Esophagus squamous epithelium (tissue), 5 donors: ENCODE measurements at regions not wholly inside any gene's neighbourhood (a gene's known extent, or its start where the extent isn't known, plus 50 kb on each side); places are given as distances from the start of the nearest gene placed in this dataset.
"Not testable (repeated sequence)": the region's sequence is repeated elsewhere in the genome, so short reads cannot be mapped to it uniquely, and the experiment has no call there.

Experiments
- DNase-seq: peaks from one replicate; lab custom pipeline; 2025; lab: John Stamatoyannopoulos, UW
- H3K27ac ChIP-seq, 4 donors: fragments of 200-600 bp; sonication (generic); one replicate each; pipeline ENCODE4 v1.5.1; 2016 to 2019; ENCODE audit warnings: mild to moderate bottlenecking in 1 of 4
- H3K27me3 ChIP-seq, 4 donors: fragments of 200-600 bp; sonication (generic); 1 replicate in 3 of 4; 2 replicates in 1 of 4; pipeline versions ENCODE4 v1.5.1 to v1.6.0; 2017 to 2021; ENCODE audit warnings: antibody characterized with exemption in 1 of 4
- H3K36me3 ChIP-seq, 3 donors: fragments of 200-600 bp; sonication (generic); one replicate each; pipeline ENCODE4 v1.5.1; 2016 to 2019
- H3K4me1 ChIP-seq, 3 donors: fragments of 200-600 bp; sonication (generic); one replicate each; pipeline ENCODE4 v1.5.1; 2017 to 2019
- H3K4me3 ChIP-seq, 4 donors: fragments of 200-600 bp; sonication (generic); 1 replicate in 3 of 4; 2 replicates in 1 of 4; pipeline ENCODE4 v1.5.1; 2016 to 2019; ENCODE audit warnings: mild to moderate bottlenecking in 2 of 4, moderate library complexity in 1 of 4
- H3K9me3 ChIP-seq, 3 donors: fragments of 200-600 bp; sonication (generic); one replicate each; pipeline ENCODE4 v1.5.1; 2016 to 2019
- CTCF ChIP-seq, 6 experiments: fragments of 450-650 bp in 4 of 6; fragments of 200-600 bp in 2 of 6; sonication (generic) in 2 of 6; IDR thresholded peaks; one replicate each; pipeline ENCODE4 v1.5.1; 2016 to 2019; ENCODE audit warnings: antibody characterized with exemption in 6 of 6, mild to moderate bottlenecking in 4 of 6, moderate library complexity in 4 of 6
- POLR2A ChIP-seq, 4 donors: fragments of 450-650 bp; IDR thresholded peaks; one replicate each; pipeline ENCODE4 v1.6.1; 2017; ENCODE audit warnings: antibody characterized with exemption in 4 of 4, mild to moderate bottlenecking in 4 of 4, moderate library complexity in 3 of 4
- WGBS, 2 donors: methylation state at CpG; one replicate each; pipeline ENCODE4 v1.1.5; 2018; 5-methylcytosine and 5-hydroxymethylcytosine counted together
- intact Hi-C: fragments of 100-400 bp; cut with DNase I; formaldehyde crosslinking; loops from one replicate; pipeline ENCODE4 v1.15.0; 2022
- donor health status: DM: yes; HTN: yes; CAD: no.

GRCh38 chr5:82421119-82421518 is 143.0 kb upstream of the RPS23 start:
- WGBS, 2 donors, result 46 to 68% methylated on average over 3 of the region's 3 CpGs
- Histone ChIP-seq H3K27ac (no peak overlapping the region), H3K27me3 (peaks cover 0 to 9% (median 0%) of the 10 kb centered on the region in 4 donors), H3K4me3 (no peak overlapping the region), H3K4me1 (peaks cover 0 to 7% (median 2%) of the 10 kb centered on the region in 3 donors), H3K9me3 (no peaks in the 10 kb centered on the region), H3K36me3 (no peaks in the 10 kb centered on the region)
- intact Hi-C loops, result no loop called here
- no peak for DNase-seq
- TF ChIP-seq POLR2A (IDR thresholded peaks at IDR 0.05), result no peak
- no peak for TF ChIP-seq CTCF (IDR thresholded peaks at IDR 0.05)

- intact Hi-C loops, H3K9me3 ChIP-seq, DNase-seq, H3K27me3 ChIP-seq, H3K4me3 ChIP-seq, H3K27ac ChIP-seq, H3K36me3 ChIP-seq, H3K4me1 ChIP-seq: not testable (repeated sequence)
- 74 to 85% methylated on average over 4 of the region's 4 CpGs for WGBS, 2 donors
Measured at GRCh38 chr5:82420524-82420923, 142.4 kb upstream of the RPS23 start.

DNA sequence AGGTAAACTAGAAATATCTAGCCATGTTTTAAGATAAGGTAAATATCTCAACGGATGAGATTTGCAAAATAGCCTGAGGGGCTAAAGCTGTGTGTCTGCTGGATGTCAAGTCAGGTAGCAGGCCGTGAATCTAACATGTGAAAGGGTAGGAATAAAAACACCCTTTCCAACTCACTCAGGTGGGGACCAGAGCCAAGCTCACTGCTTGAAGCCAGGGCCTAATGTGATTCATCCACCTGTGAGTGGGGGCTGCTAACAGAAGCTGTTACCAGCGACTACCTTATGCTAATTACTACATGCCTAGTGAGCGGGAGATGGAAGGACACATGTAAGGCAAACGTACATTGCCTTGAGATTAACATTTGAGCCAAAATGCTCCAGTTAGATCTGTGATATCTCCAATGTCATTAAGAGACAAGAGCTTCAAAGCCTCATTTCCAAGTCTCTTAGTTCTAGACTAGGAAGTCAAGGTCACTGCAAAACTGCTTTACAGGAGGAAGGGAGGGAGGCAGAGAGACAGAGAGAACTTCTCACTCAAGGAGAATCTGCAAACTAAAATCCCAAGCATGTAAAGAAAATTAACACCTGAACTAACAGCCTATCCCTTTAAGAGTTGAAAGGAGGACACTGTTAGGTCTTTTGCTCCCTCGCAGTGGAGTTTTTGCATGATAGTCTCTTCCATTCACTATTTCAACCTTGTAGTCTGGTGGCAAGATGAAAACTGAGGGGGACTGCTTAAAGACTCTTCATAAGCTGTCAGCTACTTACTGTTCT is 141.6 kb upstream of the RPS23 start:
- intact Hi-C loops, result no loop called here
- 45 to 51% methylated on average over 6 of the region's 6 CpGs for WGBS, 2 donors
- Histone ChIP-seq H3K27ac (no peak overlapping the region), H3K4me1 (peaks cover 0 to 2% (median 0%) of the 10 kb centered on the region in 3 donors), H3K9me3 (no peaks in the 10 kb centered on the region), H3K4me3 (no peak overlapping the region), H3K36me3 (no peaks in the 10 kb centered on the region), H3K27me3 (peaks cover 0 to 9% (median 0%) of the 10 kb centered on the region in 4 donors)
- TF ChIP-seq POLR2A (IDR thresholded peaks at IDR 0.05) (no peak), CTCF (IDR thresholded peaks at IDR 0.05) (no peak)
- no peak for DNase-seq

GRCh38 chr5:82418608-82418950 is 140.4 kb upstream of the RPS23 start:
- H3K27me3 ChIP-seq, result peaks cover 0 to 5% (median 0%) of the 10 kb centered on the region in 4 donors
- H3K27ac ChIP-seq, result no peak overlapping the region
- intact Hi-C loops, result no loop called here
- H3K9me3 ChIP-seq, result no peaks in the 10 kb centered on the region
- no peak overlapping the region for H3K4me3 ChIP-seq
- DNase-seq, result no peak
- H3K4me1 ChIP-seq, result peaks cover 0 to 2% (median 0%) of the 10 kb centered on the region in 3 donors
- TF ChIP-seq POLR2A (IDR thresholded peaks at IDR 0.05), result no peak
- TF ChIP-seq CTCF (IDR thresholded peaks at IDR 0.05), result no peak
- H3K36me3 ChIP-seq, result no peaks in the 10 kb centered on the region
- WGBS, 2 donors, result 40 to 50% methylated on average over 2 of the region's 2 CpGs

GRCh38 chr5:82417776-82418607 is 139.8 kb upstream of the RPS23 start:
- 79 to 80% methylated on average over 11 of the region's 11 CpGs for WGBS, 2 donors
- DNase-seq, result no peak
- TF ChIP-seq CTCF (IDR thresholded peaks at IDR 0.05) (no peak), POLR2A (IDR thresholded peaks at IDR 0.05) (no peak)
- H3K27me3 ChIP-seq, result peaks cover 0 to 5% (median 0%) of the 10 kb centered on the region in 4 donors
- intact Hi-C loops, result no loop called here
- no peaks in the 10 kb centered on the region for H3K9me3 ChIP-seq
- H3K4me1 ChIP-seq, result peaks cover 0 to 4% (median 0%) of the 10 kb centered on the region in 3 donors
- H3K36me3 ChIP-seq, result no peaks in the 10 kb centered on the region
- no peak overlapping the region for H3K27ac ChIP-seq
- H3K4me3 ChIP-seq, result no peak overlapping the region
